OCI-LY1 (cell line): ENCODE measurements at regions not wholly inside any gene's neighbourhood (a gene's known extent, or its start where the extent isn't known, plus 50 kb on each side); places are given as distances from the start of the nearest gene placed in this dataset.

Experiments used
- H2AFZ ChIP-seq: fragments of 200-600 bp; sonication (generic), shearing (Covaris generic); 2 replicates; pipeline ENCODE4 v1.6.0; 2014; ENCODE audit warnings: antibody characterized with exemption, mild to moderate bottlenecking, low read length
- H3F3A ChIP-seq: fragments of 200-600 bp; sonication (generic), shearing (Covaris generic); 2 replicates; pipeline ENCODE4 v1.6.0; 2014; ENCODE audit warnings: mild to moderate bottlenecking, antibody characterized with exemption, low read length, moderate library complexity; ENCODE audit not compliant: insufficient read depth
- H3K27ac ChIP-seq: fragments of 200-600 bp; sonication (generic); 2 replicates; pipeline ENCODE4 v1.5.1; 2014; ENCODE audit warnings: low read length, mixed run types, mild to moderate bottlenecking, low read depth; ENCODE audit not compliant: poor library complexity, severe bottlenecking
- H3K27me3 ChIP-seq: fragments of 200-600 bp; sonication (generic); 2 replicates; pipeline ENCODE4 v1.6.0; 2014; ENCODE audit warnings: antibody characterized with exemption, mild to moderate bottlenecking, low read length, moderate library complexity; ENCODE audit not compliant: insufficient read depth
- H3K36me3 ChIP-seq: fragments of 200-600 bp; sonication (generic); 2 replicates; pipeline ENCODE4 v1.6.1; 2014; ENCODE audit warnings: mild to moderate bottlenecking, antibody characterized with exemption, low read length, moderate library complexity, mixed read lengths; ENCODE audit not compliant: insufficient read depth
- H3K4me1 ChIP-seq: fragments of 200-600 bp; sonication (generic); 2 replicates; pipeline ENCODE4 v1.5.1; 2014; ENCODE audit warnings: mild to moderate bottlenecking, low read length, moderate library complexity; ENCODE audit not compliant: insufficient read depth, severe bottlenecking
- H3K4me2 ChIP-seq: fragments of 200-600 bp; sonication (generic), shearing (Covaris generic); 2 replicates; pipeline ENCODE4 v1.6.1; 2014; ENCODE audit warnings: low read length
- H3K4me3 ChIP-seq: fragments of 200-600 bp; sonication (generic); 2 replicates; pipeline ENCODE4 v1.5.1; 2014; ENCODE audit warnings: low read length, low read depth, mild to moderate bottlenecking, mixed read lengths; ENCODE audit not compliant: poor library complexity, severe bottlenecking
- H3K79me2 ChIP-seq: fragments of 200-600 bp; shearing (Covaris generic); 2 replicates; pipeline ENCODE4 v1.6.1; 2016; ENCODE audit warnings: mixed run types, low read length, mixed read lengths; ENCODE audit not compliant: insufficient read depth
- H3K9ac ChIP-seq: fragments of 200-600 bp; sonication (generic), shearing (Covaris generic); 2 replicates; pipeline ENCODE4 v1.6.1; 2014; ENCODE audit warnings: mild to moderate bottlenecking, low read length, mixed read lengths
- H3K9me2 ChIP-seq: fragments of 200-600 bp; sonication (generic), shearing (Covaris generic); 2 replicates; pipeline ENCODE4 v1.6.1; 2014; ENCODE audit warnings: low read depth, mild to moderate bottlenecking, low read length, mixed read lengths
- H3K9me3 ChIP-seq: fragments of 200-600 bp; shearing (Covaris generic); 2 replicates; pipeline ENCODE4 v1.6.1; 2014; ENCODE audit warnings: low read length, mixed read lengths
- H4K20me1 ChIP-seq: fragments of 200-600 bp; sonication (generic), shearing (Covaris generic); 2 replicates; pipeline ENCODE4 v1.6.0; 2016; ENCODE audit warnings: mild to moderate bottlenecking, low read length; ENCODE audit not compliant: insufficient read depth
- CTCF ChIP-seq: fragments of 200-600 bp; sonication (generic), shearing (Covaris generic); IDR thresholded peaks from 2 replicates; pipeline ENCODE4 v1.5.1; 2017; ENCODE audit warnings: mild to moderate bottlenecking, antibody characterized with exemption, low read length, moderate library complexity, mixed read lengths
- EZH2 ChIP-seq: fragments of 200-600 bp; sonication (generic), shearing (Covaris generic); IDR thresholded peaks from 2 replicates; pipeline ENCODE4 v1.8.0; 2017; ENCODE audit warnings: borderline replicate concordance, mixed run types, mild to moderate bottlenecking, antibody characterized with exemption, low read length, moderate library complexity, mixed read lengths

DNA sequence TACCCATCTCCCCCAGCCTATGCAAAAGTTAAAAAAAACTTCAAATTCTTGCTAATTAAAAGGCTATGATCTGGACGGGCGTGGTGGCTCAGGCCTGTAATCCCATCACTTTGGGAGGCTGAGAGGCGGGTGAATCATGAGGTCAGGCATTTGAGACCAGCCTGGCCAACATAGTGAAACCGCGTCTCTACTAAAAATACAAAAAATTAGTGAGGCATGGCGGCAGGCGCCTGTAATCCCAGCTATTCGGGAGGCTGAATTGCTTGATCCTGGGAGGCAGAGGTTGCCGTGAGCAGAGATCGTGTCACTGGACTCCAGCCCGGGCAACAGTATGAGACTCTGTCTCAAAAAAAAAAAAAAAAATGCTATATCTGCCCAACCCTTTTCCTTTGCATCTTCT, 925.4 kb downstream of the GALC start:
- H3K9ac ChIP-seq = no peak overlapping the region
- no peaks in the 10 kb centered on the region for H3K27me3 ChIP-seq
- no peaks in the 10 kb centered on the region for H4K20me1 ChIP-seq
- H3K4me3 ChIP-seq = no peak overlapping the region
- H2AFZ ChIP-seq = no peak overlapping the region
- no peaks in the 10 kb centered on the region for H3K9me2 ChIP-seq
- H3K79me2 ChIP-seq = no peaks in the 10 kb centered on the region
- no peak overlapping the region for H3K27ac ChIP-seq
- H3K36me3 ChIP-seq = no peaks in the 10 kb centered on the region
- no peaks in the 10 kb centered on the region for H3F3A ChIP-seq
- H3K4me2 ChIP-seq = no peak overlapping the region
- no peaks in the 10 kb centered on the region for H3K4me1 ChIP-seq
- TF ChIP-seq CTCF (no peak), EZH2 (no peak)
- H3K9me3 ChIP-seq = no peaks in the 10 kb centered on the region

DNA sequence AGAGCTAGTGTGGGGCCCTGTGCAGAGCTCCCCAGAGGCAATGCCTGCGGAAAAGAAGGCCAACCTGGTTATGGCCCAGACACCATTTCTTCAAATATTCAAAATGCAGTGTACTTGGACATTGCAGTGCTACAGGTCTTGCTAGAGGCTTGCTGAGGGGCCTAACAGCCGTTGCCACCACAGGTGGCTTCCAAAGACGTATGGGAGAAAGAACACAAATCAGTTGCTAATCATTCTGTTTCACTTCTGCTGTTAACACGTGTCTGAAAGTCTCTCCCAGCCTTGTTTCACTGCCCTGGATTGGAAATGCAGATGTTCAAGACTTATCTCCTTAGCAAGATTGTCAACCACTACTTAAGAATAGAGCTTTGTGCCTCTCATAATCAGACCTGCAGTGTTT, 925.9 kb downstream of the GALC start:
- no peaks in the 10 kb centered on the region for H3K4me1 ChIP-seq
- no peak for TF ChIP-seq EZH2
- TF ChIP-seq CTCF = no peak
- H3K4me3 ChIP-seq = no peak overlapping the region
- H3K79me2 ChIP-seq = no peaks in the 10 kb centered on the region
- H3K27ac ChIP-seq = no peak overlapping the region
- H2AFZ ChIP-seq = no peak overlapping the region
- no peaks in the 10 kb centered on the region for H3K9me3 ChIP-seq
- H3K36me3 ChIP-seq = no peaks in the 10 kb centered on the region
- no peaks in the 10 kb centered on the region for H3F3A ChIP-seq
- H4K20me1 ChIP-seq = no peaks in the 10 kb centered on the region
- H3K27me3 ChIP-seq = no peaks in the 10 kb centered on the region
- H3K4me2 ChIP-seq = no peak overlapping the region
- H3K9me2 ChIP-seq = no peaks in the 10 kb centered on the region
- H3K9ac ChIP-seq = no peak overlapping the region

DNA sequence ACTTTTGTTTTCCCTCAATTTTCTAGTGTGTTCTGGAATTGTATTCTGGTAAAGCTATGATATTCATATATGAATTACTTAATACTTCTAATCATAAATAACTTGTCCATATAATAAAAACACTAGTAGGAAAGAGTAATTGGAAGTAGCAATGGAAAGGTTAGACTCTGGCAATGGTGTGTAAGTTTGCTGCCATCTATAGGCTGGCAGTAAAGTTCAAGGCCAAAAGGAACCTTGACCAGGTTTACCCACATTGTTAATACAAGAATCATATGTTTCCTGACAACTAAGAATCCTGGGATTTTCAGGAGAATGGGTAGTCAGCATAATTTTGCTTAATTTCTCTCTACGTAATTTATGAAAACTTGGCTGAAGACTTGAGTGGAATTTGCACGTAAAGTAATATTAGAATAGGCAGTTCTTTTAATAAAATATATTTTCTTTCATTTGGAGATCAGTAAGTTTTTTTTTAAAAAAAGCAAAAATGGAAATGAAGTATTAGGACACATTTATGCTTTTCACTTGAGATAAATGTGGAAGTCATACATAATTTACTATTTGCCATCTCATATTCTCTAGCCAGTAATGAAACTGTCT, 926.7 kb downstream of the GALC start:
- H4K20me1 ChIP-seq = no peaks in the 10 kb centered on the region
- no peak overlapping the region for H3K4me2 ChIP-seq
- no peaks in the 10 kb centered on the region for H3K9me2 ChIP-seq

More for the DNA sequence above, 926.7 kb downstream of the GALC start:
- Histone ChIP-seq H3F3A (no peaks in the 10 kb centered on the region), H3K27ac (no peak overlapping the region), H3K36me3 (no peaks in the 10 kb centered on the region), H3K4me1 (no peaks in the 10 kb centered on the region), H3K9ac (no peak overlapping the region), H3K79me2 (no peaks in the 10 kb centered on the region), H2AFZ (no peak overlapping the region), H3K9me3 (no peaks in the 10 kb centered on the region), H3K27me3 (no peaks in the 10 kb centered on the region), H3K4me3 (no peak overlapping the region)
- TF ChIP-seq EZH2 (no peak), CTCF (peak; percentile 39)
